Activated CD8-positive, alpha-beta memory T cell treated with anti-CD3 and anti-CD28 coated beads, Interleukin-2, amount 10 ng/mL, durations not matched to agents 7 days and 5 days (primary cell): ENCODE measurements at regions not wholly inside any gene's neighbourhood (a gene's known extent, or its start where the extent isn't known, plus 50 kb on each side); places are given as distances from the start of the nearest gene placed in this dataset.

Experiments used
- ATAC-seq: fragments of 150-1000 bp; cut with Tn5 transposase; one replicate; pipeline ENCODE4 v1.10.0; 2021; ENCODE audit warnings: moderate library complexity
- CTCF ChIA-PET: fragments of 350-600 bp; sonication (Branson Sonifier 250); formaldehyde crosslinking; loops from one replicate; lab custom pipeline; 2021; ENCODE audit warnings: antibody characterized with exemption; lab: Charles Lee
- DNase-seq: peaks from one replicate; pipeline ENCODE4 v3.0.0-alpha.2; 2020
- H3K27ac Mint-ChIP-seq: one replicate; pipeline ENCODE4 v1.8.0; 2021; ENCODE audit warnings: mild to moderate bottlenecking, mixed read lengths
- H3K27me3 Mint-ChIP-seq: one replicate; pipeline ENCODE4 v1.8.0; 2021; ENCODE audit warnings: mixed read lengths
- H3K36me3 Mint-ChIP-seq: one replicate; pipeline ENCODE4 v1.8.0; 2021; ENCODE audit warnings: mild to moderate bottlenecking, mixed read lengths
- H3K4me1 Mint-ChIP-seq: one replicate; pipeline ENCODE4 v1.8.0; 2021; ENCODE audit warnings: mixed read lengths
- H3K4me3 Mint-ChIP-seq: one replicate; pipeline ENCODE4 v1.8.0; 2021; ENCODE audit warnings: mild to moderate bottlenecking, moderate library complexity, mixed read lengths
- H3K9me3 Mint-ChIP-seq: one replicate; pipeline ENCODE4 v1.8.0; 2022; ENCODE audit warnings: low read depth, mixed read lengths

- no peak overlapping the region for H3K27ac Mint-ChIP-seq
- no peak for DNase-seq
- no peak overlapping the region for H3K4me3 Mint-ChIP-seq
- peaks cover 19% of the 10 kb centered on the region for H3K27me3 Mint-ChIP-seq
- no peak for ATAC-seq
- H3K4me1 Mint-ChIP-seq, result no peaks in the 10 kb centered on the region
- CTCF ChIA-PET, result no interaction called here
- H3K9me3 Mint-ChIP-seq, result no peaks in the 10 kb centered on the region
- H3K36me3 Mint-ChIP-seq, result no peaks in the 10 kb centered on the region
Observed at GRCh38 chr3:194858382-194858781, 172.7 kb downstream of the FAM43A start.

- H3K4me1 Mint-ChIP-seq, result no peaks in the 10 kb centered on the region
- no peak overlapping the region for H3K4me3 Mint-ChIP-seq
- CTCF ChIA-PET, result no interaction called here
- no peak for ATAC-seq
- H3K9me3 Mint-ChIP-seq, result no peaks in the 10 kb centered on the region
- H3K27ac Mint-ChIP-seq, result no peak overlapping the region
- H3K27me3 Mint-ChIP-seq, result peaks cover 34% of the 10 kb centered on the region
- DNase-seq, result no peak
- no peaks in the 10 kb centered on the region for H3K36me3 Mint-ChIP-seq
Observed at GRCh38 chr3:194860725-194861124, 175.0 kb downstream of the FAM43A start.

- CTCF ChIA-PET, result no interaction called here
- H3K27ac Mint-ChIP-seq, result no peak overlapping the region
- H3K4me3 Mint-ChIP-seq, result no peak overlapping the region
- ATAC-seq (no peak), DNase-seq (no peak)
- H3K4me1 Mint-ChIP-seq, result no peaks in the 10 kb centered on the region
- H3K36me3 Mint-ChIP-seq, result no peaks in the 10 kb centered on the region
- no peaks in the 10 kb centered on the region for H3K9me3 Mint-ChIP-seq
- peaks cover 37% of the 10 kb centered on the region for H3K27me3 Mint-ChIP-seq
Observed at GRCh38 chr3:194861375-194861774, 175.7 kb downstream of the FAM43A start.

- DNase-seq (no peak), ATAC-seq (no peak)
- H3K36me3 Mint-ChIP-seq, result no peaks in the 10 kb centered on the region
- no peak overlapping the region for H3K27ac Mint-ChIP-seq
- H3K4me1 Mint-ChIP-seq, result no peaks in the 10 kb centered on the region
- H3K4me3 Mint-ChIP-seq, result no peak overlapping the region
- peaks cover 33% of the 10 kb centered on the region for H3K27me3 Mint-ChIP-seq
- CTCF ChIA-PET, result interaction anchor here (0.8 kb wide), 1 partner anchor 16 kb away, joined by 3 read pairs; no protein-coding TSS in a partner anchor
- H3K9me3 Mint-ChIP-seq, result no peaks in the 10 kb centered on the region
Observed at GRCh38 chr3:194865061-194865460, 179.4 kb downstream of the FAM43A start.

GRCh38 chr3:194865615-194866014 lies 179.9 kb downstream of the FAM43A start:
- CTCF ChIA-PET, result interaction anchor here (0.8 kb wide), 1 partner anchor 16 kb away, joined by 3 read pairs; no protein-coding TSS in a partner anchor
- Mint-ChIP-seq H3K27ac (no peak overlapping the region), H3K4me1 (no peaks in the 10 kb centered on the region), H3K27me3 (peaks cover 33% of the 10 kb centered on the region), H3K36me3 (no peaks in the 10 kb centered on the region), H3K9me3 (no peaks in the 10 kb centered on the region), H3K4me3 (no peak overlapping the region)
- DNase-seq (no peak), ATAC-seq (no peak)

GRCh38 chr3:194866236-194866635 lies 180.6 kb downstream of the FAM43A start:
- no peak for DNase-seq
- no peaks in the 10 kb centered on the region for H3K9me3 Mint-ChIP-seq
- H3K4me1 Mint-ChIP-seq, result no peaks in the 10 kb centered on the region
- CTCF ChIA-PET, result no interaction called here
- no peak overlapping the region for H3K4me3 Mint-ChIP-seq
- peaks cover 33% of the 10 kb centered on the region for H3K27me3 Mint-ChIP-seq
- ATAC-seq, result no peak
- H3K36me3 Mint-ChIP-seq, result no peaks in the 10 kb centered on the region
- no peak overlapping the region for H3K27ac Mint-ChIP-seq

GRCh38 chr3:194867270-194867983 lies 181.7 kb downstream of the FAM43A start:
- H3K27me3 Mint-ChIP-seq, result peaks cover 28% of the 10 kb centered on the region
- ATAC-seq, result no peak
- CTCF ChIA-PET, result no interaction called here

GRCh38 chr3:194868831-194869230 lies 183.1 kb downstream of the FAM43A start:
- H3K36me3 Mint-ChIP-seq, result no peaks in the 10 kb centered on the region
- H3K27ac Mint-ChIP-seq, result no peak overlapping the region
- DNase-seq, result no peak
- no peak overlapping the region for H3K4me3 Mint-ChIP-seq
- CTCF ChIA-PET, result no interaction called here
- no peaks in the 10 kb centered on the region for H3K9me3 Mint-ChIP-seq
- peaks cover 18% of the 10 kb centered on the region for H3K27me3 Mint-ChIP-seq
- ATAC-seq, result no peak
- H3K4me1 Mint-ChIP-seq, result no peaks in the 10 kb centered on the region

More at GRCh38 chr3:194867270-194867983, 181.7 kb downstream of the FAM43A start:
- Mint-ChIP-seq H3K36me3 (no peaks in the 10 kb centered on the region), H3K9me3 (no peaks in the 10 kb centered on the region), H3K27ac (no peak overlapping the region), H3K4me3 (no peak overlapping the region), H3K4me1 (no peaks in the 10 kb centered on the region)
- no peak for DNase-seq

GRCh38 chr3:194869482-194870169 lies 183.9 kb downstream of the FAM43A start:
- no peaks in the 10 kb centered on the region for H3K36me3 Mint-ChIP-seq
- no peaks in the 10 kb centered on the region for H3K4me1 Mint-ChIP-seq
- H3K27me3 Mint-ChIP-seq, result peaks cover 16% of the 10 kb centered on the region
- CTCF ChIA-PET, result no interaction called here
- ATAC-seq (no peak), DNase-seq (no peak)
- H3K9me3 Mint-ChIP-seq, result no peaks in the 10 kb centered on the region
- H3K4me3 Mint-ChIP-seq, result no peak overlapping the region
- H3K27ac Mint-ChIP-seq, result no peak overlapping the region

GRCh38 chr3:194870394-194871110 lies 184.9 kb downstream of the FAM43A start:
- CTCF ChIA-PET, result no interaction called here
- H3K36me3 Mint-ChIP-seq, result no peaks in the 10 kb centered on the region
- H3K4me1 Mint-ChIP-seq, result no peaks in the 10 kb centered on the region
- H3K27ac Mint-ChIP-seq, result no peak overlapping the region
- ATAC-seq (no peak), DNase-seq (no peak)
- H3K9me3 Mint-ChIP-seq, result no peaks in the 10 kb centered on the region
- peaks cover 6% of the 10 kb centered on the region for H3K27me3 Mint-ChIP-seq
- no peak overlapping the region for H3K4me3 Mint-ChIP-seq

- no peak overlapping the region for H3K27ac Mint-ChIP-seq
- H3K36me3 Mint-ChIP-seq, result no peaks in the 10 kb centered on the region
- CTCF ChIA-PET, result no interaction called here
- no peaks in the 10 kb centered on the region for H3K9me3 Mint-ChIP-seq
- H3K4me1 Mint-ChIP-seq, result no peaks in the 10 kb centered on the region
- H3K27me3 Mint-ChIP-seq, result peaks cover 2% of the 10 kb centered on the region
- DNase-seq (no peak), ATAC-seq (no peak)
- H3K4me3 Mint-ChIP-seq, result no peak overlapping the region
Observed at GRCh38 chr3:194871143-194871863, 185.6 kb downstream of the FAM43A start.

GRCh38 chr3:194871864-194872668 lies 186.4 kb downstream of the FAM43A start:
- no peaks in the 10 kb centered on the region for H3K4me1 Mint-ChIP-seq
- DNase-seq, result no peak
- no peak overlapping the region for H3K4me3 Mint-ChIP-seq
- CTCF ChIA-PET, result no interaction called here
- H3K27me3 Mint-ChIP-seq, result peaks cover 2% of the 10 kb centered on the region
- no peaks in the 10 kb centered on the region for H3K36me3 Mint-ChIP-seq
- H3K9me3 Mint-ChIP-seq, result no peaks in the 10 kb centered on the region
- ATAC-seq, result no peak
- no peak overlapping the region for H3K27ac Mint-ChIP-seq

GRCh38 chr3:194872669-194872977 lies 186.9 kb downstream of the FAM43A start:
- Mint-ChIP-seq H3K27ac (no peak overlapping the region), H3K4me3 (no peak overlapping the region), H3K36me3 (no peaks in the 10 kb centered on the region), H3K9me3 (no peaks in the 10 kb centered on the region), H3K27me3 (peaks cover 3% of the 10 kb centered on the region), H3K4me1 (no peaks in the 10 kb centered on the region)
- CTCF ChIA-PET, result no interaction called here
- ATAC-seq (no peak), DNase-seq (no peak)
